IPS DF 6.9 (cell line): ENCODE measurements at regions not wholly inside any gene's neighbourhood (a gene's known extent, or its start where the extent isn't known, plus 50 kb on each side); places are given as distances from the start of the nearest gene placed in this dataset.

Experiments used
- DNase-seq: peaks from one replicate; pipeline ENCODE4 v3.0.0-alpha.2; 2013; ENCODE audit warnings: low read depth, low spot score
- H3K27ac ChIP-seq: one replicate; pipeline ENCODE4 v1.5.1; 2013; ENCODE audit warnings: low read length, control low read depth
- H3K27me3 ChIP-seq: 2 replicates; pipeline ENCODE4 v1.6.1; 2013; ENCODE audit warnings: mild to moderate bottlenecking, low read length; ENCODE audit not compliant: control insufficient read depth, insufficient read depth
- H3K36me3 ChIP-seq: 2 replicates; pipeline ENCODE4 v1.6.1; 2013; ENCODE audit warnings: low read length; ENCODE audit not compliant: control insufficient read depth, insufficient read depth
- H3K4me1 ChIP-seq: 2 replicates; pipeline ENCODE4 v1.6.1; 2013; ENCODE audit warnings: low read length; ENCODE audit not compliant: control insufficient read depth, insufficient read depth
- H3K4me3 ChIP-seq: 2 replicates; pipeline ENCODE4 v1.5.1; 2013; ENCODE audit warnings: mild to moderate bottlenecking, low read length
- H3K9me3 ChIP-seq: 2 replicates; pipeline ENCODE4 v1.6.1; 2013; ENCODE audit warnings: low read length, inconsistent platforms; ENCODE audit not compliant: control insufficient read depth, insufficient read depth
- WGBS: extraction: QIAGEN DNeasy Blood & Tissue Kit; methylation state at CpG from one replicate; pipeline ENCODE4 v1.1.7; 2013; ENCODE audit warnings: mixed read lengths, missing lambda C conversion rate; ENCODE audit not compliant: insufficient read length, insufficient coverage; 5-methylcytosine and 5-hydroxymethylcytosine counted together

DNA sequence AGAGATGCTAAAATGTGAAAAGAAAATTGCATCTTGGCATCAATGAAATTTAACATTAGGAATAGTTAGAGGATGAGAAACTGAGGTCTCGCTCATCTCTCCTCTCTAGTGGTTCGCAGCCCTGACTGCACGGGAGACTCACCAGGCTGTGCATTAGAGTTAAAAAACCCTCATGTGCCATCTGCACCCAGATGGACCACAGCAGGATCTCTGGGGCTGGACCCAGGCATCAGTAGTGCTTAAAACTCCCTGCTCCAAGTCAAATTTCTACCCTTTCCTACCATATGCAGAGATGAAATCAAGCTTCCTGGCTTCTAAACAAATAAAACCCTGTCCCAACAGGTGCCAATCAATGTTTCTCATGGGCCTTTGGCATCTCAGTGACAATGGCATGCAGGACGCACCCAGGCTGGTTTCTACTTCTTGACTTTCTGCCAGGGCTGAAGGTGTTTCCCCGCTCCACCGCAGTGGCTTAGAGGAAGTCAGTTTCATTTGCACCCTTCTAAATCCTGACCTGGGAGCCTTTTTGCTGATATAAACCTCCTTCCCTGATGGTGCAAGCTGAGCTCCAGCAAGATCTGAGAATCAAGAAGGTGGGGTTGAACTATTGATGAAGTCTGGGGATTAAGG lies 132.6 kb downstream of the NSG2 start:
- H3K36me3 ChIP-seq: no peaks in the 10 kb centered on the region
- no peak for DNase-seq
- H3K9me3 ChIP-seq: no peaks in the 10 kb centered on the region
- H3K27ac ChIP-seq: no peak overlapping the region
- WGBS: no CpG with 5 or more reads among the region's 6 CpGs
- no peaks in the 10 kb centered on the region for H3K4me1 ChIP-seq
- no peaks in the 10 kb centered on the region for H3K27me3 ChIP-seq
- H3K4me3 ChIP-seq: no peak overlapping the region

- no CpG with 5 or more reads among the region's 7 CpGs for WGBS
- Histone ChIP-seq H3K9me3 (no peaks in the 10 kb centered on the region), H3K27ac (no peak overlapping the region), H3K27me3 (no peaks in the 10 kb centered on the region), H3K36me3 (no peaks in the 10 kb centered on the region), H3K4me1 (no peaks in the 10 kb centered on the region), H3K4me3 (no peak overlapping the region)
- no peak for DNase-seq
Observed at GRCh38 chr5:174180639-174181038, 135.1 kb downstream of the NSG2 start.

DNA sequence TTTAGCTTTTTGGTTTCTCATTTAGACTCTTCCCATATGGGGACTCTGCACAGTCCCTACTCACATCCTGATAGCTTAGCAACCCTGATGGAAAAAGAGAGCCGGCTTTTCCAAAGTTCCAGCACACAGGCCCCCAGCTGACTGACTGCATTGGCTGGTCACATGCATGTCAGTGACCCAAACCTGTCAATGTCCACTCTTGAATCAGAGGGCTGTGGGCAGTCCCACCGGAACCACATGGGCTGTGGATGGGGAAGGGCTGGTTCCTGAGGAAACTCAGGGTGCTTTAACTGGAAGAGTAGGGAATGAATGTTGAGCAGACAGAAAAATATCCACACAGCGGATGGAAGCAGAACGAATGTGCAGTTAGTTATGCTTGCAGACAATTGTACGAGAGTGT lies 136.6 kb downstream of the NSG2 start:
- no CpG with 5 or more reads among the region's 5 CpGs for WGBS
- no peak overlapping the region for H3K27ac ChIP-seq
- no peak for DNase-seq
- H3K27me3 ChIP-seq: no peaks in the 10 kb centered on the region
- no peaks in the 10 kb centered on the region for H3K9me3 ChIP-seq
- H3K4me1 ChIP-seq: no peaks in the 10 kb centered on the region
- H3K4me3 ChIP-seq: no peak overlapping the region
- no peaks in the 10 kb centered on the region for H3K36me3 ChIP-seq

- no peaks in the 10 kb centered on the region for H3K36me3 ChIP-seq
- H3K4me3 ChIP-seq: no peak overlapping the region
- WGBS: no CpG with 5 or more reads among the region's 9 CpGs
- no peaks in the 10 kb centered on the region for H3K27me3 ChIP-seq
- no peaks in the 10 kb centered on the region for H3K9me3 ChIP-seq
- no peak for DNase-seq
- H3K4me1 ChIP-seq: no peaks in the 10 kb centered on the region
- H3K27ac ChIP-seq: no peak overlapping the region
Observed at GRCh38 chr5:174183701-174184100, 138.2 kb downstream of the NSG2 start.

GRCh38 chr5:174185506-174185905 lies 140.0 kb downstream of the NSG2 start:
- Histone ChIP-seq H3K27ac (no peak overlapping the region), H3K36me3 (no peaks in the 10 kb centered on the region), H3K9me3 (no peaks in the 10 kb centered on the region), H3K27me3 (no peaks in the 10 kb centered on the region), H3K4me3 (no peak overlapping the region), H3K4me1 (no peaks in the 10 kb centered on the region)
- WGBS: no CpG with 5 or more reads among the region's 3 CpGs
- DNase-seq: no peak

GRCh38 chr5:174186096-174186695 lies 140.7 kb downstream of the NSG2 start:
- Histone ChIP-seq H3K4me3 (no peak overlapping the region), H3K27ac (no peak overlapping the region), H3K4me1 (no peaks in the 10 kb centered on the region), H3K36me3 (no peaks in the 10 kb centered on the region), H3K9me3 (no peaks in the 10 kb centered on the region), H3K27me3 (no peaks in the 10 kb centered on the region)
- DNase-seq: no peak
- WGBS: no CpG with 5 or more reads among the region's 10 CpGs

DNA sequence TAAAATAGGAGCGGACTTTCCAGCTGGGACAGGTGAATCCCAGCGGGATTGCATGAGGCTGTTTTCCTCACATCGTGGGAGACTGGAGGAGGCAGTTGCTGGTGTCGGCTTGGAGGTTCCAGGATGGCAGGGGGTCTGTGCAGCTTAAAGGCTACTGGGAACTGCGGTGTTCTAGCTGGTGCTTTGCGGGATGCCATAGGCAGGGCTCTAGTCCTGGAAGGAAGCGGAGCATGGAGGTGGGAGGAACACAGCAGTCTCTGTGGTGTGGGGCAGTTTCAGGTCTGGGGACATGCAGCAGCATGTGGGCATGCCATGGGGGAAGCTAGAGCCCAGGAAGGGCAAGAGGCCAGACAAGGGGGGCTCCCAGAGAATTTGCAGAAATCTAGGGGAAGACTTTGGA lies 141.5 kb downstream of the NSG2 start:
- no peak for DNase-seq
- Histone ChIP-seq H3K27me3 (no peaks in the 10 kb centered on the region), H3K4me3 (no peak overlapping the region), H3K27ac (no peak overlapping the region), H3K4me1 (no peaks in the 10 kb centered on the region), H3K36me3 (no peaks in the 10 kb centered on the region), H3K9me3 (no peaks in the 10 kb centered on the region)
- no CpG with 5 or more reads among the region's 7 CpGs for WGBS

GRCh38 chr5:174187481-174187880 lies 142.0 kb downstream of the NSG2 start:
- no peaks in the 10 kb centered on the region for H3K36me3 ChIP-seq
- H3K27me3 ChIP-seq: no peaks in the 10 kb centered on the region
- H3K9me3 ChIP-seq: no peaks in the 10 kb centered on the region
- H3K4me1 ChIP-seq: no peaks in the 10 kb centered on the region
- no peak overlapping the region for H3K27ac ChIP-seq
- no peak for DNase-seq
- H3K4me3 ChIP-seq: no peak overlapping the region
- WGBS: no CpG with 5 or more reads among the region's 6 CpGs

GRCh38 chr5:174188295-174188694 lies 142.8 kb downstream of the NSG2 start:
- H3K4me3 ChIP-seq: no peak overlapping the region
- no peak for DNase-seq
- no peaks in the 10 kb centered on the region for H3K4me1 ChIP-seq
- no peaks in the 10 kb centered on the region for H3K36me3 ChIP-seq
- H3K27ac ChIP-seq: no peak overlapping the region
- no peaks in the 10 kb centered on the region for H3K9me3 ChIP-seq
- WGBS: no CpG with 5 or more reads among the region's 1 CpG
- H3K27me3 ChIP-seq: no peaks in the 10 kb centered on the region

DNA sequence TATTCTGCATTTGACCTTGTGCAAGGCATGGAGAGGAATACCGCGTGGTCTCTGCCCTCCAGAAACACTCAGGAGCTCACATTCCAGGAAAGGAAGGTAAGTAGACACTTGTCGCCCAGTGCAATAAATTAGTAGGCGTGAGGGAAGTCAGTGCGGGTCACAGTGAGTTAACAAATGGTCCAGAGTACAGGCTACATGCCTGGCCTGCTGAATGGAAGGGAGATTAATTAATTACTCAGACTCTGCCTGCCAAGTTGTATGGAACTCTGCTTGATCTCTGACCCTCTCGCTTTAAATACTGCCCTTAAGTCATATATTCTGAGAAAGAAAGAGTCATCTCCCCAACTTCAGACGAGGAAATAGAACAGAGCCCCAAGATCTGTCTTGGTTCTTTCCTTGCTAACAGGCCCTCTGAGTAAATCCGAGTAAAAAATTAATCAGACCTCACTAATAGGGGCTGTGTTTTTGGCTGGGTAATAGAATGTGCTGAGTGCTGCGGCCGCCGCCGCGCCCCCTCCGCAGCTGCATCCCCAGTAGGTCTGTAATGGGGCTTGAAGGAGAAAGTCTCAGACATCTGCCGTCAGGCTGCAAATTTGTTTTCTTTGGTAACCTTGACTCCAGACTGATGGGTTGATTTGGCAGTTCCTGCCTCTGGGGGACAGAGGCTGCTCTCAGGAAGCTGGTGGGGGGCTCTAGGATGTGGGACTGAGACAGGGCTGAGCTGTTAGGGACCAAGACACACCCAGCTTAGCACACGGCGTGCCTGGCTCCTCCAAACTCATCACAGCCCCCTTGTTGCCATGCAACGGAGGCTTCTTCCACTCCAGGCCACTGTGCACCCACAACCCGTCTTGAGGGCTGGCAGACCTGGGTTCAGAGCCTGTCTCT lies 144.4 kb downstream of the NSG2 start:
- Histone ChIP-seq H3K36me3 (no peaks in the 10 kb centered on the region), H3K4me1 (no peaks in the 10 kb centered on the region), H3K27me3 (no peaks in the 10 kb centered on the region), H3K9me3 (no peaks in the 10 kb centered on the region), H3K27ac (no peak overlapping the region), H3K4me3 (no peak overlapping the region; the same call in 1 of the 2 replicates)
- no CpG with 5 or more reads among the region's 19 CpGs for WGBS
- no peak for DNase-seq
